ENCODE measurements at regions not wholly inside any gene's neighbourhood (a gene's known extent, or its start where the extent isn't known, plus 50 kb on each side); places are given as distances from the start of the nearest gene placed in this dataset.

- no peak for TF ChIP-seq EZH2phosphoT487 (conservative IDR thresholded peaks at IDR 0.05; ENCODE audit: low read length)
- no peak for TF ChIP-seq CTCF (IDR thresholded peaks at IDR 0.05; ENCODE audit: insufficient read depth, low read length, poor library complexity, severe bottlenecking)
- no peaks in the 10 kb centered on the region for H3K9me2 ChIP-seq (replicated peaks; ENCODE audit: insufficient read depth, low read length)
- H3K27ac ChIP-seq (ENCODE audit: low read depth, low read length), result no peak overlapping the region
- no peak overlapping the region for H2AFZ ChIP-seq (ENCODE audit: low read depth, low read length, severe bottlenecking)
- no peak overlapping the region for H3K9ac ChIP-seq (ENCODE audit: low read length)
- no peaks in the 10 kb centered on the region for H3K36me3 ChIP-seq (ENCODE audit: low read length)
- no peaks in the 10 kb centered on the region for H3K9me3 ChIP-seq (ENCODE audit: insufficient read depth, low read length)
- no peaks in the 10 kb centered on the region for H3K79me2 ChIP-seq (ENCODE audit: insufficient read depth, low read length)
- no peak overlapping the region for H3K4me2 ChIP-seq (ENCODE audit: low read depth, low read length, poor library complexity, severe bottlenecking)
- H3K27me3 ChIP-seq (ENCODE audit: low read length), result no peaks in the 10 kb centered on the region
- H4K20me1 ChIP-seq (ENCODE audit: low read depth, low read length), result no peaks in the 10 kb centered on the region
- no peaks in the 10 kb centered on the region for H3F3A ChIP-seq (ENCODE audit: insufficient read depth)
- H3K4me3 ChIP-seq (ENCODE audit: insufficient read depth, low read length, poor library complexity, severe bottlenecking), result no peak overlapping the region
Measured at GRCh38 chr7:36039243-36039642, 113.8 kb upstream of the EEPD1 start.

- Histone ChIP-seq H3K27me3 (ENCODE audit: low read length) (no peaks in the 10 kb centered on the region), H3K4me3 (ENCODE audit: insufficient read depth, low read length, poor library complexity, severe bottlenecking) (no peak overlapping the region), H2AFZ (ENCODE audit: low read depth, low read length, severe bottlenecking) (no peak overlapping the region), H3K9me3 (ENCODE audit: insufficient read depth, low read length) (no peaks in the 10 kb centered on the region), H3K9me2 (replicated peaks; ENCODE audit: insufficient read depth, low read length) (no peaks in the 10 kb centered on the region), H3K36me3 (ENCODE audit: low read length) (no peaks in the 10 kb centered on the region), H3F3A (ENCODE audit: insufficient read depth) (no peaks in the 10 kb centered on the region), H4K20me1 (ENCODE audit: low read depth, low read length) (no peaks in the 10 kb centered on the region), H3K9ac (ENCODE audit: low read length) (no peak overlapping the region), H3K79me2 (ENCODE audit: insufficient read depth, low read length) (no peaks in the 10 kb centered on the region), H3K4me2 (ENCODE audit: low read depth, low read length, poor library complexity, severe bottlenecking) (no peak overlapping the region), H3K27ac (ENCODE audit: low read depth, low read length) (no peak overlapping the region)
- TF ChIP-seq EZH2phosphoT487 (conservative IDR thresholded peaks at IDR 0.05; ENCODE audit: low read length) (no peak), CTCF (IDR thresholded peaks at IDR 0.05; ENCODE audit: insufficient read depth, low read length, poor library complexity, severe bottlenecking) (no peak)
Measured at GRCh38 chr7:36039671-36040070, 113.4 kb upstream of the EEPD1 start.

- Histone ChIP-seq H3K9ac (ENCODE audit: low read length) (no peak overlapping the region), H3F3A (ENCODE audit: insufficient read depth) (no peaks in the 10 kb centered on the region), H3K4me3 (ENCODE audit: insufficient read depth, low read length, poor library complexity, severe bottlenecking) (no peak overlapping the region), H3K36me3 (ENCODE audit: low read length) (no peaks in the 10 kb centered on the region), H4K20me1 (ENCODE audit: low read depth, low read length) (no peaks in the 10 kb centered on the region), H3K4me2 (ENCODE audit: low read depth, low read length, poor library complexity, severe bottlenecking) (no peak overlapping the region), H3K27me3 (ENCODE audit: low read length) (no peaks in the 10 kb centered on the region), H3K27ac (ENCODE audit: low read depth, low read length) (no peak overlapping the region), H2AFZ (ENCODE audit: low read depth, low read length, severe bottlenecking) (no peak overlapping the region), H3K9me2 (replicated peaks; ENCODE audit: insufficient read depth, low read length) (no peaks in the 10 kb centered on the region), H3K9me3 (ENCODE audit: insufficient read depth, low read length) (no peaks in the 10 kb centered on the region), H3K79me2 (ENCODE audit: insufficient read depth, low read length) (no peaks in the 10 kb centered on the region)
- no peak for TF ChIP-seq CTCF (IDR thresholded peaks at IDR 0.05; ENCODE audit: insufficient read depth, low read length, poor library complexity, severe bottlenecking)
- TF ChIP-seq EZH2phosphoT487 (conservative IDR thresholded peaks at IDR 0.05; ENCODE audit: low read length), result no peak
Measured at GRCh38 chr7:36040679-36041078, 112.4 kb upstream of the EEPD1 start.

Data from SU-DHL-6 (cell line).